ENCODE measurements at regions not wholly inside any gene's neighbourhood (a gene's known extent, or its start where the extent isn't known, plus 50 kb on each side); places are given as distances from the start of the nearest gene placed in this dataset.

GRCh38 chr3:82044930-82045705 is 283.7 kb upstream of the GBE1 start:
- DNase-seq (ENCODE audit: low read depth), result peak; percentile 11
- no peak for TF ChIP-seq CTCF (conservative IDR thresholded peaks at IDR 0.05; ENCODE audit: control insufficient read depth, insufficient read depth, low read depth, low read length)
- H3K4me3 ChIP-seq (ENCODE audit: control insufficient read depth, low read depth, low read length), result no peak overlapping the region

- DNase-seq (ENCODE audit: low read depth), result no peak
- TF ChIP-seq CTCF (conservative IDR thresholded peaks at IDR 0.05; ENCODE audit: control insufficient read depth, insufficient read depth, low read depth, low read length), result no peak
- no peak overlapping the region for H3K4me3 ChIP-seq (ENCODE audit: control insufficient read depth, low read depth, low read length)
Measured at GRCh38 chr3:82038556-82038955, 277.1 kb upstream of the GBE1 start.

- DNase-seq (ENCODE audit: low read depth), result no peak
- no peak overlapping the region for H3K4me3 ChIP-seq (ENCODE audit: control insufficient read depth, low read depth, low read length)
- TF ChIP-seq CTCF (conservative IDR thresholded peaks at IDR 0.05; ENCODE audit: control insufficient read depth, insufficient read depth, low read depth, low read length), result no peak
Measured at GRCh38 chr3:82033186-82033585, 271.7 kb upstream of the GBE1 start.

GRCh38 chr3:82031596-82031995 is 270.2 kb upstream of the GBE1 start:
- H3K4me3 ChIP-seq (ENCODE audit: control insufficient read depth, low read depth, low read length), result no peak overlapping the region
- DNase-seq (ENCODE audit: low read depth), result no peak
- no peak for TF ChIP-seq CTCF (conservative IDR thresholded peaks at IDR 0.05; ENCODE audit: control insufficient read depth, insufficient read depth, low read depth, low read length)

- DNase-seq (ENCODE audit: low read depth), result no peak
- no peak for TF ChIP-seq CTCF (conservative IDR thresholded peaks at IDR 0.05; ENCODE audit: control insufficient read depth, insufficient read depth, low read depth, low read length)
- H3K4me3 ChIP-seq (ENCODE audit: control insufficient read depth, low read depth, low read length), result no peak overlapping the region
Measured at GRCh38 chr3:82030916-82031315, 269.5 kb upstream of the GBE1 start.

GRCh38 chr3:82022836-82023235 is 261.4 kb upstream of the GBE1 start:
- TF ChIP-seq CTCF (conservative IDR thresholded peaks at IDR 0.05; ENCODE audit: control insufficient read depth, insufficient read depth, low read depth, low read length), result no peak
- no peak for DNase-seq (ENCODE audit: low read depth)

More at GRCh38 chr3:82022836-82023235, 261.4 kb upstream of the GBE1 start:
- no peak overlapping the region for H3K4me3 ChIP-seq (ENCODE audit: control insufficient read depth, low read depth, low read length)

All from fibroblast of mammary gland (primary cell).